GM18502 (cell line): ENCODE measurements at regions not wholly inside any gene's neighbourhood (a gene's known extent, or its start where the extent isn't known, plus 50 kb on each side); places are given as distances from the start of the nearest gene placed in this dataset.

ENCODE experiments used
- ATAC-seq: cut with Tn5 transposase; IDR thresholded peaks from one replicate; pipeline ENCODE4 v1.9.1; 2021; ENCODE audit warnings: mild to moderate bottlenecking; ENCODE audit not compliant: unreplicated experiment, poor library complexity

DNA sequence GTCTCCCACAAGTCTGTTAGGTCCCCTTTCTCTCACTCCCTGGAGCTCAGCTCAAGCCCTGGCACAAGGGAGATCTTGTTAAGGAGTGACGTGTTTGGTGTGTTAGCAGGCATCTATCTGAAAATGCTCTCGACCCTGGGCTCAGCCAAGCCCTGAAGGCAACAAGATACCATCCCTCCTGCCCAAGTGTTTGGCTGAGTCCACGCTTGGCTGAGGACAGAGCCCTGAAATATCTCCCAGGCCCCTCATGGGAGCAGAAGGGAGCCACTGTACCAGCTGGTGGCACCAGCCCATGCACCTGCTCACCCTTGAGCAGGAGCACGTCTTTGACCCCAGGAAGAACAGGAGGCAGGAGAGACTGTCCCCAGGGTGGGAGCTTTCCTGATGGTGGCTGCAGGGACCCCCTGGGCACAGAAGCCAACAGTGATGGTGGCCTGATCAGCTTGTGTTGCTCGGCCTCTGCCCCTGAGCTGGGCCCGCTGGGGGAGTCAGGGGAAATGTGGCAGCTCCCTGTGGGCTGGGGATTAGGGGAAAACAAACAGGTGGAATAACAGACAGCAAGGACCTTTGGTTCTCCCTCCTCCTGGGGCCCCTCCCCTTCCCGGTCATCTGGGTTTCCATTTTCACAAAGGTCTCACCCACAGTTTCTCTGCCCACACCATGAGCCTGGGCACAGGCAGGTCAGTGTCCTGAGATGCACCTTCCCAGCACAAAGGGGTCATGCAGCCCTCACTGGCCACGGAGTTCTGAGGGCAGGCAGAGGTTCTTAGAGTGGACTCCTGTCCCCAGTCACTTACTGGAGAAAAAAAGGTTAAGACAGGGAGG, 91.6 kb downstream of the RHOB start:
- no peak for ATAC-seq

DNA sequence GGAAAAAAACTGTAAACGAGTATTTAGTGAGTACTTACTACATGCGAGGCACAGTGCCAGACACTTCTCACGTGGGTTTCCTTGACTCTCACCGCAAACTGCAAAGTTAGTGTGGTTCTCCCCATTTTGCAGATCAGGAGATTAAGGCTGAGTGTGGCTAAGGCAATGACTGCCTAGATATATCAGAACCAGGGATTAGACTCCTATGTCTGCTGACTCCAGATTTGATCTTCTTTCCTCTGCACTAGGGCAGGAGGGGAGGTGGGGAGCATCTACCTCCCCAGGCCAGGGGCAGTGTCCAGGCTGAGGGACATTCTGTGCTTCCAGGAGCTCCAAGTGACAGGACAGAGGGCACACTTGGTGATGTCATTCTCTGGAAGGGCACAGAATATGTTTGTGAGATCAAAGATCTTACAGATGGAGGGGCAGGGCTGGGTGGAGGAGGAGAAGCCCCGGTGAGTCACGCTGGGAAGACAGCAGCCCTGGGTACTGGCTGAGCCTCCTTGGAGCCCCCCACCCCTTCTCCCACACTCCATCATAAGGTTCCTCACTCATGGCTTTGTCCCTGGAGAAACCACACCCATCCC, 92.4 kb downstream of the RHOB start:
- ATAC-seq, result no peak

DNA sequence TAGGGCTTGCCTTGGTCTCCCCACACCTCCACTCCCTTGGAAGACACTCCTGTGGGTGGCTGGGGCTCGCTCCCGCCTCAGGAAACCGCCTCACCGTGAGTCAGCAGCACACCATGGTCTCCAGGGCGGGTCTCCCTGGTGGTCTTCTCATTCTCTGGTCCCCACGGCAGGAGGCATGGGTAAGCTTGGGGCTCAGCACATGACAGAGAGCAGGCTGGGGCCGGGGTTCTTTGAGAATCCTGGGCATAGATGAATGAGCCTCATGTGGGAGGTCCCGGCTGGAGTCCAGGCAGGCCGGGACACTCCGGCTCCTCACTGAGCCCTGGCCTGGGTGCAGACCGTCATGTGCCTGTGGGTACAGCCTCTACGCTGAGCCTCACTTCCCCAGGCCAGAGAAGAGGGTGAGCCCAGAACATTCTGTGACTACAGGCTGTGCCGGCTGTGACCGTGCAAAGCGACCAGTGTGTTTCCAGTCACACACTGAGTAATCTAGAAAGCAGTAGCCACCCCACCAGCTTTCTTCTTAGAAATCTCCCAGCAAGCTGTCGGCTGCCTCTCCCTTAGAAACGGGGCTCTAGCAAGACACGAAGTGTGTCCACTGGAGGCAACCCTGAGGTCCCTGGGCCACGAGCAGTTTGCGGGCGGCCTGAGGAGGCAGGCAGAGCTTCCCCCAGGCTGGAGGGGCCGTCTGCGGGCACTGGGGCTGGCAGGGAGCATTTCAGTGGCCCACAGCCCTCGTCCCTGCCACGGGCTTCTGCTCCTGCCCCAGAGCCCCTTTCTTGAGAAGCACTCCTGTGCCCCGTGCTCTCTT, 93.1 kb downstream of the RHOB start:
- ATAC-seq, result no peak

DNA sequence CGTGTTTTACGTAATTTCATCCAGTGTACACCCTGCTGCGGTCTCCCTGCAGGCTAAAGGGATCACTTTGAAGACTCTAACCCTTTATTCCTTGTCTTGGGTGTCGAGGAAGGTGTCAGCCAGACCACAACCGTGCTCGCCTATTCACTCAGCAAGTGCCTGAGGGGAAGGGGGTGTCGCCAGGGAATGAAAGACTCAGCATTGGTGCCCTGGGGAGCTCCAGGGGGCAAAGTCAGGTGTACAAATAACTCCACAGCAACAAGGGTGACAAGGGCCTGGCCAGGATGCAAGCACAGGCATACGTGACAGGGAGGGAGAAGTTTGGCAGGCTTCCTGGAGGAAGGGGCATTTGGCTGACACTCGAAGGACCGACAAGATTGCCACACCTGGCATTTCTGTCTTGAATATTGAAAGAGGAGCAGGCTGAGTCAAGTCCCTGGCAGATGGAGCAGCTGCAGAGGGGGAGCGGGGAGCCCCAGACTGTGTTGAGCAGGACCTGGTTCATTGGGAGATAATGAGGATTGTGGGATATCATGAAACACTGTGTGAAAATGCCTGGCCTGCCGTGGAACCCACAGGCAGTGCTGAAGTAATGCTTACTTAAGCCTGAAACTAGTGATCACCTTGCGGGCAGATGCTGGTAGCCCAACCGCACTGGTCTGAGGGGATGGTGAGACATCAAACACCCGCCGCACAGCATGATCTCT, 93.9 kb downstream of the RHOB start:
- no peak for ATAC-seq

DNA sequence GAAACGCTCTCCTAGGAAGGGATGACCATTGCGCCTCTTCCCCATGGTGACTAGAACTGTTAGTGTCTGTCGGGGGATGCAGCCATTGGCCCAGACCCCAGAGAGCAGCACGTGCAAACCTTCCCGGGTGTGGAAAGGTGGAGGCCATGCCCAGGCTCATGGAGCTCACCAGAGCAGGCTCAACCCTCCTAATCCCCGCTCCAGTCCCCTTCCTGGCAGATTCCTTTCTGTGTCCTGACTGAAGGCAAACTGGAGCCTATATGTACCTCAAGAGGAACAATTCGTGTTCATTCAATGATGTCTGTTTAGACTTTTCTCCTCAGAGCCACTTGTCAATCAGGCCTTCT, 94.4 kb downstream of the RHOB start:
- ATAC-seq, result no peak

DNA sequence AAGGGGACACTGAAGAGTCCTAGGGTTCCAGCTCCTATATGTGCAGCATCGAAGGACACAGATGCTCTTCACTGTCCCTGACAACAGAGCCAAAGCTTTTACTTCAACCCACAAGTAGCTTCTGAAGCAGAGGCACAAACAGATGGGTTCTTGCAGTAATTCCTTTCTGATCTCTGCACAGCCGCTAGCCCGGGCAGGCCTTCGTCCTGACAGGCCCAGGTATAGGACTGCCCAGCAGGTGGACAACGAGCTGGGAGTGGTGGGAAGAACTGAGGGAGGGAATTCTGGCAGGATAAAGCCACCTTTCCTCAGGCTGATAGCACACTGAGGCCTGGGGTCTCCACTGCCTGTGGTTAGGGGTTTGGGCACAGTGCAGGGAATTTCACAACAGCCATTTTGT, 94.8 kb downstream of the RHOB start:
- ATAC-seq, result no peak

DNA sequence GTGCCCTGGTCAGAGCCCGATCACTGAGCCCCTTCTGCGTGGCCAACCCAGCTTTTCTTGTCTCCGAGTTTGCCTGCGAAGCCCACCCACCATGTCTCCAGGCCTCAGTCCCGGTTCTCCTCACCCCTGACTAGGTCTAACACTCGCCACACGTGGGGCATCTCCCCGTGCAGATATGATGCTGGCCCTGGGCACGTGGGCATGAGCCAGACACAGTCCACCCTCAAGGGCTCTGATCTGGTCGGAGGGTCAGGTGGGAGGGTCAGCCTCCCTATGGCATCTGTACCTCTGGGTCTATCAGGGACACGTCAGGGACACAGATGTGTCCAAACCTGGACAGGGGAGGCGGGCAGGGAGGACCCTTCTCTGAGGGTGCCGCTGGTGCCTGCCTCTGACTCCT, 95.4 kb downstream of the RHOB start:
- no peak for ATAC-seq

DNA sequence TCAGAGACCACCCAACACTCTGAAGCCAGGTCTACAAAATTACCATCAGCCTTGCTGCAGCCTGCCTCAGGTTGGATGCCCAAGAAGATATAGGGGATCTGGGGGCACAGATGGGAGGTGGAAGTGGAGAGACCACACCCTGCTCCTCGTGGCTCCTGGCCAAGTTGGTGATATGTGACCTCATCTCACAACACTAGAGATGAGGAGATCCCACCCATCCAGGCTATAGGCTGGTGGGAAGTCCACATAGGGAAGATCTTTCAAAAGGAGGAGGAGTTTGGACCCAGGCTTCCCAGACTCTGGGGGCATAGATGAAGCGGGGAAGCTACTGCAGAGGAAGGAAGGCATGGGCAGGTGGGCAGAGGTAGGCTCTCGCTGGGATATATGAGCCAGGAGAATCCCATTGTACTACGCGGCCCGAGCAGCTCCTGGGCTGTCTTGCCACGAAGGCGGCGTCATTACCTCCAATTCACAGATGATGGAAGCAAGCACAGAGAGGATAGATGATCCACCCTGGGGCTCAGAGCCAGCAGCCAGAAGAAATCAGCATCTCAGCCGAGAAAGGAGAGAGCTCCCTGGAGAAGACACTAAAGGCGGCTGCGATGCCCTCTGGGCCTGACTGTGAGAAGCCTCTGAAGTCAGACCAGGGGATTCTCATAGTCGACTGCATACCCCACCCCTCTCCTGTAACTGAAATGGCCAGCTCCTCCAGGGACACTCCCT, 96.0 kb downstream of the RHOB start:
- no peak for ATAC-seq

DNA sequence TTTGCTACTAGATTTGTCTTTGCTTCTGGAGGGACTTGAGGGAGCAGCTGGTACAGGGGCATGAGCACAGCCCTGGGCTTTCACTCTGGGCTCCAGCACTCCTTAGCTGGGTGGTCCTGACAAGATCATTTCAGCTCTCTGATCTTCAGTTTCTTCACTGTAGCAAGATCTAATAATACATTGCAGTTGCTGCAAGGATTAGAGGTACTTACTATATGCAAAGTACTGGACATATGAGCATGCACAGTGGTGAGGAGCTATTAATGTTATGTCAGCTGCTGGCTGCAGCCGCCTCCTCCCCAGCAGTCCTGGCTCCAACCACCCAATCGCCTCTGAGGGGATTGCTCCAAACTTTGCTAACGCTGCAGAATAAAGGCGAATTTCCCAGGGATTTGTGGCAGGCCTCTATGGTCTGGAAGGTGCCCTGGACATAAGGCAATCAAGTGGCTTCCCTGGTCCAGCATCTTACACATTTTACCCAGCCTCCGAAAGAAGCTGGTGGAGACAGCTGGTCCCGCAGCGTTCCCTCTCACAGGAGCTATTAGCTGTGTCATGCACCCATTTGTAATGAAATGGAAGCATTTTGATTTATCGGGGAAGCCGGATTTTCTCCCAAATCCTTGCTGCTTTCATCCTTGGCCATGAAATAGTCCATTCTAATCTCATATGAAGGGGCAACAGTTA, 96.7 kb downstream of the RHOB start:
- no peak for ATAC-seq

DNA sequence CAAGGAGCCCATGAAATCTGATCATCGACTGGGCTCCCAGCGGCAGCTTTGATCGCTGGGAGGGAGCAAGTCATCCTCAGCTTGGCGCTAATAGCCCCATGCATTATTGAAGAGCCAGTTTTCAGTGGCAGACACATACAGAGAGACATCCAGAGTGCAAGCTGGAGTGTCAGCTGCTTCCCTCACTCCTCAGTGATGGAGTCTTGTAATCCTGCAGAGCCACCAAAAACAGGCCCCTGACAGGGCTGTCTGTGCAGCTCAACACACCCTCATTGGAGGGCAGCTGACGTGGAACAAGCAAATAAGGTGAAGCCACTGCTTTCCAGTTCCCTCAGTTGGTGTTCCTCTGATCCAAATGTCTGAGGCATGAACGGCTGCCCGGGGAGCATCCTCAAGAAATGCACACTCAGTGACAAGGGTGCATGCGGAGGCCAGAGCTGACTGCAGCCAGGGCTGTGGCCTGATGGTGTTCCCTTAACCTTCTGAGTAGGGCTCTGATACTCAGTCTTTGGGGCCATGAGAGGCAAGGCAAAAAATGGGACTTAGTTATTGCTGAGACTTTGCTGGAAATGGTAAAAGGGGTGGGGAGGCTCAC, 97.4 kb downstream of the RHOB start:
- no peak for ATAC-seq

DNA sequence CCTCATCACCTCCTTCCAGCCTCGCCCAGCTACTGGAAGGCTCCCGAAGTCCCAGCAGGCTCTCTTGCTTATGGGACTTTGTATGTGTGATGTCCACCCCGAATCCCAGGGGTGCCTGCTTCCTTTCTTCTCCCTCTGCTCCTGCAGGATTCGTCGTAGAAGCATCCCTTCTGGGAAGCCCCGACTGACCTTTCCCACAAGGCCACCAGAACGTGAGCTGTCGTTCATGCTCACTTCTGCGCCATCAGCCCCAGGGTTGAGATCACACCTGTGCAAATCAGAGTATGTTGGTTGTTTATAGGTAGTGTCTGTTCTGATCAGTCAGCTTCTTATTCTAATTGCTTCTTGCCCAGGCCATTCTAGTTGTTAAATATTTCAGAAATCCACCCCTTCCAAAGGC, 101.8 kb downstream of the HS1BP3 start:
- ATAC-seq, result no peak

DNA sequence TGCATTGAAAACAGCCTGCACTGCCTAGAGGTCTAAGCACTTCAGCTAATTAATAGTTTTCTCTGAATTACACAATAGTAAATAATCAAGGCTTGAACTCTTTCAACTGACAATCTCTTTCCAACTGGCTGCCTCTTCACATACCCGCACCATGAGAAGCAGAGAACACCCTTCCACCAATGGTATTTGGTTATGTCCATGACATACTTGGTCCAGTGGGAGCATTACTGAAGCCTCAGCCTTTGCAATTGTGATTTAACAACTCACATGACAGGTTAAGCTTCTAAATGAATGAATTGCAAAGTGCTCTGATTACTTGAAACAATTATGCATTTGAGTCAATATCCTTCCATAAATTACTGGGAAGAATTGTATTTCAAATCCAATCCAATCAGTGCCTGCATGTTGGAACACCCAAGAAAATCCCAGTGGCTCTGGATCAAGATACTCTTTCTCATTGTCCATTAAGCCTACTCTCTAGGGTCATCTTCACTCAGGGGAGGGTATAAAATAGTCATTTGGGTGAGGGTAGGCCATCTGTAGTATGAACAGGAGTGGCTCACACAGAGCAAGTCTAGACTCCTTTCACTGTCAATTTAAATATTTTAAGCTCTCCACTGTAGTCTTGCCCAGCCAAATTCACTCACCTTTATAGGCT, 101.1 kb downstream of the HS1BP3 start:
- ATAC-seq, result no peak

DNA sequence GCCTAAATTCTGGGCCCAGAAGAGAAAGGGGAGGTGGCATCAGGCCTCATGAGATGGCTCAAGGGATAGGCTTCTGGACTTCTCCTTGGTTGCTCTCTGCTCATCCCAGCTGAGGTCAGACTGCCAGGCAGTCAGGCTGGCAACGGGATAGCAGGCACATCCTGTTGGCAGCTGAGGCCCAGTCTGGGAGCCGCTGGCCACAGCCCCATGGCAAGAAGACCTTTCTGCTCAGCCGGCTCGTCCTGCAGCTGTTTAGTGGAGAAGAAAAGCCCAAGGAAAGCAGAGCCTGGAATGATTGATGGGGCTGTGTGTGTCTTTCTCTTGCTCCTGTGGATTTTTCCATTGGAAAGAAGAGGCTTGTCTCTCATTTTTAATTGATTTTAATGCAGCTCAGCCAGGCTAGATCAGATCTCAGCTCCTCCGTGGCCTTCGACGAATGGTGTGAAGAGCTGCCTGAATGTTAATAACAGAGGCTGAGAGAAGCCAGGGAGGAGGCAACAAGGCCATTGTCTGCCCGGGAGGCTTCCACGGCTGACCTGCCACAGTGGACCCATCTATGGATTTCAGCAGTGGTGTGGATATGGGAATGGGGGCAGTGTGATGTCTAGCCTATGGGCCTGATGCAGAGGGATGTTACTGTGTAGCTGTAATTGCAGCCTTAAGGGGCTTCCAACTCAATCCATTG, 99.5 kb downstream of the HS1BP3 start:
- ATAC-seq, result no peak

DNA sequence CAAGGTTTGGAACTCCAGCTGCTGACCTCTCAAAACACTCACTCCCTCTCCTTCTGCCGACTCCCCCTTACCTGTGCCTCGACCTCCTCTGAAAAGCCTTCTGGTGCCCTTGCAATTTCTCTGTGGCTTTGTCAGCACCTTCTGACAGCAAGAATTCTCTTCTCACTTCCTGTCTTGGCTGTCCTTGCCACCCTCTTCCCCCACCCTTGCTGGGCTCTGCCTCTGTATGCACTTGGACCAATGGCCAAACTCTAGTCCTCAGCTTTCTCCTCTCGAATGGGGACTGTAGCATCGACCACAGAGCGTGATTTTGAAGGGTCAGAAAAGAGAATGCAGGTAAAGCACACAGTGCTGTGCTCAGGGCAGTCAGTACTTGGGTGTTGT, 99.0 kb downstream of the HS1BP3 start:
- no peak for ATAC-seq

DNA sequence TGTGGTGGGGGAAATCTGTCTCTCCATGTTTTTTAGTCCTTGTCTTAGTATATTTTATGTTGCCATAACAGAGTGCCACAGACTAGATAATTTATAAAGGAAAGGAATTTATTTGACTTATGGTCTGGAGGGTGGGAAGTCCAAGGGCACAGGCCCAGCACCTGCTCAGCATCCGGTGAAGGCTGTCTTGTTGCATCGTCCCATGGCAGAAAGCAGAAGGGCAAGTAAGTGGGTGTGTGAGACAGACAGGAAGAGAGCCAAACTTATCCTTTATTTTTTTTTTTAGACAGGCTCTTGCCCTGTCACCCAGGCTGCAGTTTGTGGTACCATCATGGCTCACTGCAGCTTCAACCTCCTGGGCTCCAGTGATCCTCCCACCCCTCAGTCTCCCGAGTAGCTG, 98.1 kb downstream of the HS1BP3 start:
- no peak for ATAC-seq

DNA sequence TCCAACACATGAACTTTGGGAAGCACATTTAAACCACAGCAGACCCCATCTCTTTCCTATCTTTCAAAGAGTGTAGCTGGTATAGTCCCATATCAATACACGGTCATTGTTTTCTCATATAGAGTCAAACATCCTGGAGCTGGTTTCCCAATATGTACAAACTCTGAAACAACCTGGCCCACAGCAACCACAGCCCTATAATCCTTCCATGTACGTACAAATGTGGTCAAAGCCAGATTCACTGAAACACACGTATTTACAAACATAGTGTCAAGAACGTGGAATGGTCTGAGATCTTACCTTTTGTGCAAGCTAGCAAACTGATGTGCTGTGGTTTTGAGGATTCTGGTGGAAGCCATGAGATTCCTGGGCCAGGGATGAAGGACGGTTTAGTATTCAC, 97.3 kb downstream of the HS1BP3 start:
- ATAC-seq, result no peak

DNA sequence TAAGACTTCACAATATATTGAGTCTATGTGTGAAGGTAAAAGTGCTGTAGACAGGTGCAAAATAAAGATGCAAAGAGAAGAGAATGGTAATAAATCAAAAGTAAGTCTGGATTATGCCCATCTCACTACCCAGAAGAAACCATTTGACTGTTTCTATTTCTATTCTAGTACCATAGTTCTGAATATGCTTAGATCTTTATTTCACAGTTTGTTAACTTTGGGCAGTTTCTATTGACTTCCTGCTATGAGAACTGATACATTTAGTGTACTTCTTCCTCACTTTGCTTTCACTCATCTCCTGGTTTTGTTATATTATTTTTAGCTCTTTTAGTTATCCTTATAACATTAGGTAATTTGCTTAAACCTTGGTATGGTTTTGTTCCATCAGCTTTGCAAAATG, 94.9 kb downstream of the HS1BP3 start:
- ATAC-seq, result peak; percentile 51

DNA sequence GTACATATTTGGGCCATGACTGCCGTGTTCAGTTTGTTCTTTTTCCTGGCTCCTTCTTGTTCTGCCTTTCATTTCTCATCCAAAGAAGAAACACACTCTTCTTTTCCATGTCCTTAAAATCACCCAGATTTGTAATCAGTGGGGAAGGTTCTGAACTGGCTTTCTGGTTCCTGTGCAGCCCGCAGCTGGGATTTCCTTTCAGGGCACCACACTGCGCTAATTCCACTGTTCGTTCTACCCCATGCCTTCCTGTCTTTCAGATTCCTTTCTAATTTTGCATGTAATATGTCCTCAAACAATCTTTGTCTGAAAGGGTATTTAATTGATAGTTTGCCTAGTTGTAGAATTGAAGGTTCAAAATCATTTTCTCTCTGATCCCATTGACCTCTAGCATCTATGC, 94.1 kb downstream of the HS1BP3 start:
- no peak for ATAC-seq
